Mononuclear cell (primary cell): ENCODE measurements at regions not wholly inside any gene's neighbourhood (a gene's known extent, or its start where the extent isn't known, plus 50 kb on each side); places are given as distances from the start of the nearest gene placed in this dataset.

Experiments used
- H3K27me3 ChIP-seq: 2 replicates; pipeline ENCODE4 v1.6.0; 2011; ENCODE audit warnings: low read length, control low read depth; ENCODE audit not compliant: insufficient read depth
- H3K4me1 ChIP-seq: 2 replicates; pipeline ENCODE4 v1.5.1; 2011; ENCODE audit warnings: mild to moderate bottlenecking, low read length, control low read depth; ENCODE audit not compliant: insufficient read depth
- H3K4me3 ChIP-seq: 2 replicates; pipeline ENCODE4 v1.5.1; 2011; ENCODE audit warnings: mild to moderate bottlenecking, low read length, moderate library complexity
- H3K9me3 ChIP-seq: 2 replicates; pipeline ENCODE4 v1.5.1; 2011; ENCODE audit warnings: low read depth, mild to moderate bottlenecking, control low read depth, low read length

GRCh38 chr1:58881471-58881994 lies 97.7 kb upstream of the JUN start:
- no peaks in the 10 kb centered on the region for H3K27me3 ChIP-seq

DNA sequence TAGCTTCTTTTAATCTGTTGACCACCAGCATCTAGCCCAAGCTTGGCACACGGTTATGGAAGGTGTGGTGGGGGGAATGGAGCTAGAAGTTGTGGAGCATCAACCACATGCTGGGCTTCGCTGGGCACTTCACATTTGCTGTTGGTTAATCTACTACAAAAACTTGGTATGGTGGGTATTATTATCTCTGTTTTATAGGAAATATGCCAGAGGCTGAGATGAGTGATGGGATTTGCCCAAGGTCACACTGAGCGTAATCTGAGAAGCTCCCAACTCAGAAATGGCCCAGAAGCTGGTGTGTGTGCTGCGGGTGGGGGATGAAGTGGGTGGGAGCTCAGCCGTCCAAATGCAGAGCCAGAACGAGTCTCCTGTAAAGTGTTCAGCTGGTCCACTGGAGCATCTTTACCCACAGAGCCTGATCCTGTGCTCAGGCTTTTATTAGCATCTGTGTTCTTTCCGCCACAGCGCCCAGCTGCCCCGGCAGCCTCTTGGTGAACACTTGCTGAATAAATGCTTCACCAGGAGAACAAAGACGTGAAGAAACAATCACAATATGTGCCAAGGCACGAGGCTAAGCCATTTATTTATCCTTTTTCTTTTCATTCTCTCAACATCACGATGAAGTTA lies 98.6 kb upstream of the JUN start:
- Histone ChIP-seq H3K4me1 (peaks cover 60% of the 10 kb centered on the region), H3K4me3 (no peak overlapping the region), H3K9me3 (no peaks in the 10 kb centered on the region), H3K27me3 (no peaks in the 10 kb centered on the region)

More at GRCh38 chr1:58881471-58881994, 97.7 kb upstream of the JUN start:
- Histone ChIP-seq H3K9me3 (no peaks in the 10 kb centered on the region), H3K4me1 (peaks cover 53% of the 10 kb centered on the region), H3K4me3 (no peak overlapping the region)

GRCh38 chr1:58883037-58883887 lies 99.4 kb upstream of the JUN start:
- no peaks in the 10 kb centered on the region for H3K27me3 ChIP-seq
- peaks cover 60% of the 10 kb centered on the region for H3K4me1 ChIP-seq
- H3K4me3 ChIP-seq: no peak overlapping the region
- H3K9me3 ChIP-seq: no peaks in the 10 kb centered on the region

DNA sequence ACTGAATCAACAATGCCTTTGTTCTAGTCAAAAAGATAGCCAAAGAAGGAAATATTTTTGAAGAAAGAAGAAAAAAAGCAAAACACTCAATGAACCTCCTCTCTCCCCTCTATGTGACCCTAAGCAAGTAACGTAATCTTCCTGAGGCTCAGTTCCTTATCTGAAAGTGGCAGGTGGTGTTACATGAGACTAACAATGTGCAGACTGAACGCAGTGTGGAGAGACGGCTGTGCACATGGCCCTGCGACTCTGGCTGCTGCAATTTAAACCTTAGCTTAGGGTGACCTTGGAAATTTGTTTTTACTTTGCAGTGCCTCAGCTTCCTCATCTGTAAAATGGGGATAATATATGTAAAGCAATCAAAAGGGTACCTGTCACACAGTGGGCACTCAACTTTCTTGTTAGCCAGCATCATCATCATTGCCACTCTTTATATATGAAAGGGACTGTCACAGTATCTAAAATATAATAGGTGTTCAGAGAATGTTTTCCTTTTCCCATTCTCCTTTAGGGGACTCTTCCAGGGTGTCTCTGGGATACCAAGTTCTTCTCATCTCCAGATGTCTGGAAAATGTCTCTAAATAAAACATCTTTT lies 100.1 kb upstream of the JUN start:
- Histone ChIP-seq H3K4me1 (peaks cover 65% of the 10 kb centered on the region), H3K4me3 (no peak overlapping the region), H3K27me3 (no peaks in the 10 kb centered on the region), H3K9me3 (no peaks in the 10 kb centered on the region)

DNA sequence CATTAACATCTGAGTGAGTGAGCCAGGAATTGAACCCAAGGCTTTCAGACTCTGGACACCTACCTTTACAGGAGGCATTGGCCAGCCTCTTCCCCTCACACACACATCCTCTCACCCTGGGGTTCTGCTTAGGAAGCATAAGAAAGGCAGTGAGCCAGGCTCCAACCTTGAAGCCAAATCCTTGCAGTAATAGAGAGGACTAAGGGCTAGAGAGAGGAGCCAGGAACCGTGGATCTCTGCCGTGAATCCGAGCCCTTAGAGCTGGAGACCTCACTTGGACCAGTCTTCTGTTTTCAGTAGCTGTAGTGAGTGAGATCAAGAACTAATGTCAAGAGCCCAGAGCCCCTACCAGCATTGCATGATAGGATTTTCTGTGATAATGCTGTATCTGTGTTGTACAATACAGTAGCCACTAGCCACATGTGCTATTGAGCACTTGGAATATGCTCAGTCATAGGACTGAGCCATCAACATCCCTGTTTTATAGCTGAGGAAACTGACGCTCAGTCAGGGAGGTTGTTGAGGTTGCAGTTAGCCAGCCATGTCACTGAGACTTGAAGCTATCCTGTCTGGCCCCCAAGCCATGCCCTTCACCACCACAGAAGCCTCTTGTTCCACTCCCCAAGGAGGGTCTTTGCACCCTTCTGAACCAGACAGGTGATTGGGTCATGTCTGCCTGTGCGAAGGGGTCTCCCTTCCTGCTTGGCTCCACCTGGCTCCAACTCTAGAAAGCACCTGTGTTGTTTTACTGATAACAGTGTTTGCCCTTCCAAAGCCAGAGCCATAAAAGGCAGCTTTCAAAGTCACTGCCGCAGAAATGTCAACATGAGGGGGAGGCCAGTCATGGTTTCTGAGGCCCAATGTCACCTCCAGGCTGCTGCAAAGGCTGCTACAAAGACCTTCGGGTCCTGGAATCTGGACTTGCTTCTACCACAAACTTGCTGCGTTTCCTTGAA lies 101.1 kb upstream of the JUN start:
- Histone ChIP-seq H3K4me1 (peaks cover 65% of the 10 kb centered on the region), H3K9me3 (no peaks in the 10 kb centered on the region), H3K27me3 (no peaks in the 10 kb centered on the region), H3K4me3 (no peak overlapping the region)

DNA sequence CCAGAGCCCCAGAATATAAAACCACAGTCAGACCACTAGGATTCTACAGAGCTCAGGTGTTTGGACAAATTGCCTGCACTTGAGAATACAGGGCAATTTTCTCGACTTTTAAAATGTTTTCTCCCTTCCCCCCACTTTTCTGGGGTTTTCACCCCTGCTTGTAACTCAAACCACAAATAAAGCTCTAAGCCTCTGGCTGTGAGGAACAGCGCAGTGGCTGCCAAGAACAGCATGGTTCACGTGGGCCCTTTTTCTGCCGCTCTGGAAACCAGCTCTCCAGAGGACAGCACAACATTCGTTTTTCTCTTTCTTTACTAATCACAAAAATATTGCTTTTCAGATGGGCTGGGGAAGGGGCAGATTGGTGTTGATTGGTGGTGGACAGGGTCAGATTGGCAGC lies 102.2 kb upstream of the JUN start:
- Histone ChIP-seq H3K4me3 (no peak overlapping the region), H3K9me3 (no peaks in the 10 kb centered on the region), H3K27me3 (no peaks in the 10 kb centered on the region), H3K4me1 (peaks cover 65% of the 10 kb centered on the region)

DNA sequence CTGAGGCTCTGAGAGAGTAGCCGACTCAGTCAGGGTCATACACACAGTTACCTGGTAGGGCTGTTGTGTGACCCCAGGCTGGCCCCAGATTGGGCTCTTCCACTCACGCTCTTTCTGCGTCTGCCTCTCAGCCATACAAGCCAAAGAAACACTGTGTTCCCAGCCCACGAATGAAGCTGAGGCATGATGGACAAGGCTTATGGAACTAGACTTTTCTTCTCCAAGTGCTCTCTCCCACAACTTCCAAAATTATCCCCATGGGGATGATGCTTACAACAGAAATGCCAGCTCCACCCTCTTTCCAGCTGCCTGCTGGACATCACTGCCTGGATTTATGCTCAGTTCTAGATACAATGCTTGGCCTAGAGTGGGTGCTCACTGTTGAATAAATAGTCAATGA lies 102.8 kb upstream of the JUN start:
- Histone ChIP-seq H3K4me3 (no peak overlapping the region), H3K27me3 (no peaks in the 10 kb centered on the region), H3K4me1 (peaks cover 61% of the 10 kb centered on the region)

DNA sequence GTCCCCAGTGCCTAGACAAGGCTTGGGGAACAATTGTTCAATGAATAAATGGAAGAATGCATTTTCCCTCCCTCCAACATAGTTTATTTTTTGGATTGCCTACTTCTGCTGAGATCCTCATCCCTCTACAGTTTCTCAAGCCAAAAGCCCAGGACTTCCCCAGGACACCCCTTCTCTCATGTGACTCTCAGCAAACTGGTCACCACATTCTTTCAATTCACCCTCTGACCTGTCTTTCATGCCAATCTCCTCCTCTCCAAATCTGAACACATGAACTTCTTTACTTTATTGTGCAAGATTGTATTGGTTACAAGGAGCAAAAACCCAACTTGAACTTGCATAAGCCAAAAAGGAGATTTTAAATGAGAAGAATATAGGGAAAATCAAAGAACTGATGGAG lies 103.2 kb upstream of the JUN start:
- H3K9me3 ChIP-seq: no peaks in the 10 kb centered on the region
- H3K27me3 ChIP-seq: no peaks in the 10 kb centered on the region
- no peak overlapping the region for H3K4me3 ChIP-seq
- peaks cover 57% of the 10 kb centered on the region for H3K4me1 ChIP-seq

More for the DNA sequence above, 102.8 kb upstream of the JUN start:
- no peaks in the 10 kb centered on the region for H3K9me3 ChIP-seq

DNA sequence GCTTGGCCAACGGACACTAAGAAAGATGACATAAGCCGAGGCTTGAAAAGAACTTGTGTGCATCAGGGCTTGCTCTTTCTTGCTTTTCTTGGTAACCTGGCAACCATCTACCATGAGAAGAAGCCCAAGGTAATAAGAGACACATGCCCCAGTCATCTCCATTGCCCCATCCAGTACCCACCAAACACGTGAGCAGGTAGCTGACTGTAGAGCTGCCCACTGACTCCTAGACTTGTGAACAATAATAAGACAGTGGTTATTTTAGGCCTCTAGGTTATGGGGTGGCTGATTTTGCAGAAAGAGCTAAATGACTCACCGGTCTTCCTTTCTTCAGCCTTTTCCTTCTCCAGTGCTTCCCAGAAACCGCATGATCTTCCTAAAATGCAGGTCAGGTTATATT lies 105.0 kb upstream of the JUN start:
- H3K4me1 ChIP-seq: peaks cover 39% of the 10 kb centered on the region
- no peak overlapping the region for H3K4me3 ChIP-seq
- no peaks in the 10 kb centered on the region for H3K27me3 ChIP-seq
- no peaks in the 10 kb centered on the region for H3K9me3 ChIP-seq

DNA sequence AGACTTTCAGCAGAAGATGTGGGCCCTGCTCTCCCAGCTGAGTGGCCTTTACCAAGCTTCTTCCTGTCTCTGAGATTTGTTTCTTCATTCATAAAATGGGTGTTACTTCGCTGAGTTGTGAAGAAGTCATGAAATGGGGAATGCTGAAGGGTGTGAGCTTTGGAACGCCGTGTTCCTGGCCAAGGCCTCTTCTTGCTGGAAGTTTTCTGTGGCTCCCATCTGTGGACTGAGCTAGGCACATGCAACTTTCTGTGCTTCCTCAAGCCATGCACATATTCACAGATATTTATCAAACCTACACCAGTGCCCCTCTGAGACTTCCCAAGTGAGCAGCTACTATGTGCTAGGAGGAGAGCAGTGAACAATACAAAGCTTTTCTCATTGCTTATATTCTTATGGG lies 106.3 kb upstream of the JUN start:
- Histone ChIP-seq H3K27me3 (no peaks in the 10 kb centered on the region), H3K4me3 (no peak overlapping the region), H3K4me1 (peaks cover 36% of the 10 kb centered on the region), H3K9me3 (no peaks in the 10 kb centered on the region)

GRCh38 chr1:58890609-58891008 lies 106.8 kb upstream of the JUN start:
- Histone ChIP-seq H3K9me3 (no peaks in the 10 kb centered on the region), H3K27me3 (no peaks in the 10 kb centered on the region), H3K4me1 (peaks cover 36% of the 10 kb centered on the region), H3K4me3 (no peak overlapping the region)

DNA sequence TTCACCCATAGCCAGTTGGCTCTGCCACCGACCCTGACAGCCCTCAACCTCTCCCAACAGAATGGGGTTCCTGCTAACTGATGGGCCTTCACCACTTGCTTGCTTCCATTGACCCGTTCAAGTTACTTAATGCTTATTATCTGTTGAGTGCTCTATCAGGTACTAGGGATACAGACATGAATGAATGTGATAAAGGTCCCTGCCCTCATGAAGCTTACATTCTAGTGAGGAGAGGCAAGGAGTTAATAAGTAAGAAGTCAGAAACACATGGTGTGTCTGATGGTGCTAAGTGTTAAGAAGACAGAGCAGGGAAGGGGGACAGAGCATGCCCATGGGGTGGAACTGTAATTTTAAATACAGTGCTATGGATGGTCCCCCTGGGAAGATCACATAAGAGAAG lies 107.5 kb upstream of the JUN start:
- Histone ChIP-seq H3K4me3 (no peak overlapping the region), H3K4me1 (peaks cover 36% of the 10 kb centered on the region), H3K27me3 (no peaks in the 10 kb centered on the region), H3K9me3 (no peaks in the 10 kb centered on the region)

GRCh38 chr1:58893257-58893869 lies 109.5 kb upstream of the JUN start:
- Histone ChIP-seq H3K27me3 (no peaks in the 10 kb centered on the region), H3K4me1 (peaks cover 47% of the 10 kb centered on the region), H3K4me3 (no peak overlapping the region), H3K9me3 (no peaks in the 10 kb centered on the region)

DNA sequence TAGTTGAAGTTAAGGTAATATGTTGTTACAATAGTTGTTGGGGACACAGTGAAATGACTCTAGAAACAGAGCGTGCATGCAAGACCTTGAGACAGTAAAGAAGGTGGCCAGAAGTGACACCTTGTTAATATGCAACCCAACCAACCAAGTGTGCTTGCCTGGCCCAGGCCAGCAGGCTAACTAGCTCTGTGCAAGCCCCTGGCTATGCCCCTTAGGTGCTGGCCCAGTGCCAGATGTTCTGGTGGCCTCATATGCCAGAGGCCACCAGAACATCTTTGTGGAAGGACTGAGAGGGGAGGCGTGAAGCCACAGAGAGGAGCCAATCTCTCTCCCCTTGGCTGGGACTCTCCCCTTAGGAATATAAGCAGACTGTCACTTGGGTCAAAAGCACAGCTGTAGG lies 111.2 kb upstream of the JUN start:
- peaks cover 58% of the 10 kb centered on the region for H3K4me1 ChIP-seq
- H3K27me3 ChIP-seq: no peaks in the 10 kb centered on the region
- no peaks in the 10 kb centered on the region for H3K9me3 ChIP-seq
- H3K4me3 ChIP-seq: no peak overlapping the region
